CD14-positive monocyte (primary cell): ENCODE measurements at regions not wholly inside any gene's neighbourhood (a gene's known extent, or its start where the extent isn't known, plus 50 kb on each side); places are given as distances from the start of the nearest gene placed in this dataset.

ENCODE experiments used
- DNase-seq, 3 donors: peaks; one replicate each; pipeline ENCODE4 v3.0.0-alpha.2; 2011 to 2022
- H2AFZ ChIP-seq: 2 replicates; pipeline ENCODE4 v1.6.0; 2012; ENCODE audit warnings: mild to moderate bottlenecking, low read depth, low read length, inconsistent platforms; ENCODE audit not compliant: insufficient read depth, poor library complexity, severe bottlenecking
- H3K27ac ChIP-seq, 2 donors: 1 replicate in 1 of 2; 2 replicates in 1 of 2; pipeline ENCODE4 v1.5.1; 2012 to 2013; ENCODE audit warnings: low read length in 2 of 2, control low read depth in 1 of 2, inconsistent platforms in 1 of 2, low read depth in 1 of 2, mild to moderate bottlenecking in 1 of 2
- H3K27me3 ChIP-seq, 2 donors: one replicate each; pipeline versions ENCODE4 v1.6.0 to v1.6.1; 2011 to 2013; ENCODE audit warnings: low read length in 2 of 2; ENCODE audit not compliant: control insufficient read depth in 2 of 2, insufficient read depth in 2 of 2
- H3K36me3 ChIP-seq, 2 donors: replicated peaks in 1 of 2; 1 replicate in 1 of 2; 2 replicates in 1 of 2; pipeline versions ENCODE4 v1.5.1 to v1.6.1; 2012 to 2013; ENCODE audit warnings: low read length in 2 of 2, control low read depth in 1 of 2, inconsistent platforms in 1 of 2, mild to moderate bottlenecking in 1 of 2; ENCODE audit not compliant: insufficient read depth in 2 of 2, control insufficient read depth in 1 of 2
- H3K4me1 ChIP-seq, 2 donors: 1 replicate in 1 of 2; 2 replicates in 1 of 2; pipeline versions ENCODE4 v1.5.1 to v1.6.1; 2012 to 2013; ENCODE audit warnings: low read length in 2 of 2, control low read depth in 1 of 2, inconsistent platforms in 1 of 2, mild to moderate bottlenecking in 1 of 2, moderate library complexity in 1 of 2; ENCODE audit not compliant: insufficient read depth in 2 of 2, control insufficient read depth in 1 of 2
- H3K4me2 ChIP-seq: replicated peaks from 2 replicates; pipeline ENCODE3; 2012; ENCODE audit warnings: low read length, moderate library complexity, mild to moderate bottlenecking; ENCODE audit not compliant: poor library complexity, severe bottlenecking; ENCODE audit errors: extremely low read depth
- H3K4me3 ChIP-seq, 3 experiments: fragments of 200-600 bp in 1 of 3; sonication (generic) in 1 of 3; replicated peaks in 1 of 3; 1 replicate in 2 of 3; 2 replicates in 1 of 3; pipeline ENCODE4 v1.5.1; 2011 to 2013; ENCODE audit warnings: low read length in 3 of 3, mild to moderate bottlenecking in 3 of 3, control low read depth in 2 of 3, low read depth in 2 of 3, inconsistent platforms in 1 of 3, moderate library complexity in 1 of 3
- H3K79me2 ChIP-seq: 2 replicates; pipeline ENCODE4 v1.6.0; 2012; ENCODE audit warnings: mild to moderate bottlenecking, control low read depth, inconsistent platforms, low read length, moderate library complexity; ENCODE audit not compliant: insufficient read depth
- H3K9ac ChIP-seq: 2 replicates; pipeline ENCODE4 v1.6.0; 2017; ENCODE audit warnings: low read length, mild to moderate bottlenecking; ENCODE audit not compliant: insufficient read depth, poor library complexity, severe bottlenecking
- H3K9me3 ChIP-seq, 2 donors: replicated peaks in 1 of 2; 1 replicate in 1 of 2; 2 replicates in 1 of 2; pipeline versions ENCODE4 v1.5.1 to v1.6.1; 2012 to 2013; ENCODE audit warnings: low read length in 2 of 2, control low read depth in 1 of 2; ENCODE audit not compliant: control insufficient read depth in 1 of 2, insufficient read depth in 1 of 2
- H4K20me1 ChIP-seq: 2 replicates; pipeline ENCODE4 v1.6.0; 2012; ENCODE audit warnings: mild to moderate bottlenecking, low read length, control low read depth, moderate library complexity; ENCODE audit not compliant: insufficient read depth
- H3K27ac Mint-ChIP-seq, 7 donors: one replicate each; pipeline ENCODE4 v1.8.0; 2020; ENCODE audit warnings: mild to moderate bottlenecking in 7 of 7, mixed read lengths in 7 of 7, moderate library complexity in 6 of 7, inconsistent platforms in 2 of 7
- H3K27me3 Mint-ChIP-seq, 3 donors: one replicate each; pipeline ENCODE4 v1.8.0; 2021 to 2022; ENCODE audit warnings: low read depth in 3 of 3, mild to moderate bottlenecking in 3 of 3, mixed read lengths in 3 of 3, moderate library complexity in 3 of 3, inconsistent platforms in 1 of 3
- H3K36me3 Mint-ChIP-seq, 2 donors: one replicate each; pipeline ENCODE4 v1.8.0; 2020; ENCODE audit warnings: mixed read lengths in 2 of 2, inconsistent platforms in 1 of 2, mild to moderate bottlenecking in 1 of 2
- H3K4me1 Mint-ChIP-seq: one replicate; pipeline ENCODE4 v1.8.0; 2020; ENCODE audit warnings: mild to moderate bottlenecking, mixed read lengths
- H3K4me3 Mint-ChIP-seq, 2 donors: one replicate each; pipeline ENCODE4 v1.8.0; 2020; ENCODE audit warnings: mild to moderate bottlenecking in 2 of 2, mixed read lengths in 2 of 2, moderate library complexity in 1 of 2
- H3K9me3 Mint-ChIP-seq, 7 donors: one replicate each; pipeline ENCODE4 v1.8.0; 2020 to 2022; ENCODE audit warnings: mixed read lengths in 7 of 7, mild to moderate bottlenecking in 6 of 7, moderate library complexity in 6 of 7, inconsistent platforms in 2 of 7
- WGBS: methylation state at CpG from one replicate; pipeline ENCODE4 v1.1.5; 2013; ENCODE audit warnings: missing lambda C conversion rate; ENCODE audit not compliant: insufficient coverage; 5-methylcytosine and 5-hydroxymethylcytosine counted together
- intact Hi-C, 2 donors: fragments of 100-400 bp; cut with micrococcal nuclease; formaldehyde crosslinking; loops; one replicate each; pipeline versions ENCODE4 v1.15.0 to v1.15.1; 2023
- TF ChIP-seq, protein P1 (sequence below): fragments of 200-600 bp; IDR thresholded peaks from one replicate; pipeline ENCODE4 v1.8.0; 2022; ENCODE audit warnings: antibody characterized with exemption, mild to moderate bottlenecking

DNA sequence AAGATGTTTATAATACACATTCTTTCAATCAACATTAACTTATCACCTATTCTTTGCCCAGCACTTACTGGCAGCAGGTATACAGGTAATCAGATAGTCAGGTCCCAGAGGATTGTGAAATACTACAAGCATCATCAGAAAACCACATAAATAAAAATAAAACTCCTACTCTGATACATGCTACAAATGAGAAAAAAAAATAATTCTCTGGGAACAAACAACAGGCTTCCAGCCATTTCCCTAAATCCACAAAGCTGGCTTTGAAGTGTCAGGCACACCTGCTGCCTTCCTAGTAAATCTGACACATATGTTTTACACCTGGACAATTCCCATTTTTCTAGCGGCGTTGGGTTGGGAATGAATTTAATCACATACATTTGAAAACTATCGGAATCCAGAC is 384.5 kb upstream of the CDH4 start:
- peaks cover 1 to 4% (median 3%) of the 10 kb centered on the region in 3 donors for H3K27me3 Mint-ChIP-seq
- H3K9me3 Mint-ChIP-seq: peaks cover 0 to 2% (median 0%) of the 10 kb centered on the region in 7 donors
- no peak overlapping the region for H3K4me2 ChIP-seq
- H2AFZ ChIP-seq: no peak overlapping the region
- no CpG with 5 or more reads among the region's 3 CpGs for WGBS
- no peak overlapping the region for H3K27ac Mint-ChIP-seq
- no peaks in the 10 kb centered on the region for H3K4me1 ChIP-seq
- H3K9me3 ChIP-seq: no peaks in the 10 kb centered on the region
- no peak overlapping the region for H3K9ac ChIP-seq
- TF ChIP-seq, protein P1, sequence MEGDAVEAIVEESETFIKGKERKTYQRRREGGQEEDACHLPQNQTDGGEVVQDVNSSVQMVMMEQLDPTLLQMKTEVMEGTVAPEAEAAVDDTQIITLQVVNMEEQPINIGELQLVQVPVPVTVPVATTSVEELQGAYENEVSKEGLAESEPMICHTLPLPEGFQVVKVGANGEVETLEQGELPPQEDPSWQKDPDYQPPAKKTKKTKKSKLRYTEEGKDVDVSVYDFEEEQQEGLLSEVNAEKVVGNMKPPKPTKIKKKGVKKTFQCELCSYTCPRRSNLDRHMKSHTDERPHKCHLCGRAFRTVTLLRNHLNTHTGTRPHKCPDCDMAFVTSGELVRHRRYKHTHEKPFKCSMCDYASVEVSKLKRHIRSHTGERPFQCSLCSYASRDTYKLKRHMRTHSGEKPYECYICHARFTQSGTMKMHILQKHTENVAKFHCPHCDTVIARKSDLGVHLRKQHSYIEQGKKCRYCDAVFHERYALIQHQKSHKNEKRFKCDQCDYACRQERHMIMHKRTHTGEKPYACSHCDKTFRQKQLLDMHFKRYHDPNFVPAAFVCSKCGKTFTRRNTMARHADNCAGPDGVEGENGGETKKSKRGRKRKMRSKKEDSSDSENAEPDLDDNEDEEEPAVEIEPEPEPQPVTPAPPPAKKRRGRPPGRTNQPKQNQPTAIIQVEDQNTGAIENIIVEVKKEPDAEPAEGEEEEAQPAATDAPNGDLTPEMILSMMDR: no peak
- DNase-seq: no peak
- H4K20me1 ChIP-seq: no peaks in the 10 kb centered on the region
- no peaks in the 10 kb centered on the region for H3K27me3 ChIP-seq
- H3K36me3 ChIP-seq: no peaks in the 10 kb centered on the region
- intact Hi-C loops: no loop called here
- H3K79me2 ChIP-seq: no peaks in the 10 kb centered on the region
- no peak overlapping the region for H3K4me3 ChIP-seq
- H3K4me1 Mint-ChIP-seq: no peaks in the 10 kb centered on the region
- H3K4me3 Mint-ChIP-seq: no peak overlapping the region
- H3K36me3 Mint-ChIP-seq: no peaks in the 10 kb centered on the region
- H3K27ac ChIP-seq: no peak overlapping the region

DNA sequence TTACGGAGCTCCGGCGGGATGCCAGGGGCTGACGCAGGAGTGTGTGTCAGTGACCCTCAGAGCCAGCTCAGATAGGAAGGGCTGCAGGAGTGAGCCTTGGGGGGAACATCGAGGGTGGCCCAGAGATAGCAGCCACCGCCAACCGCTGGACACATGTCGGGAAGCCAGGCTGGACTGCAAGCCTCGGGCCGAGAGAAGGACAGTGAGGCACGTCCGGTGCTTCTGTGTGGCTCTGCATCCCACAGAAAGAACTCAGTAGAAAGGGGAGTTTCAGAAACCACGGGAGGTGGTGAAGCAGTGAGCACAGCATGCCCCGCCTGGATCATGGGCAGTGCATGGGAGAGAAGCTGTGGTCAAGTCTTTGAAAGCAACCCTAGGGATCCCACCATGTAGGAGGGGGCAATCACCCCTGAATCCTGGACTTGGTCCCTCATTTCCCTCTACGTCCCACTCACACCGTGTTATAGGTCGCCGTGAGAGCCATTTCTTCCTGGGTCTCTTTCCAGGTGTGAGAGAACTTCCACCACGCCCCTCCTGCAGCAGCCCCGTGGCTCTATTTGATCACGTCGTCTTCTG is 383.7 kb upstream of the CDH4 start:
- Mint-ChIP-seq H3K36me3 (no peaks in the 10 kb centered on the region), H3K4me3 (no peak overlapping the region), H3K9me3 (peaks cover 0 to 2% (median 0%) of the 10 kb centered on the region in 7 donors), H3K4me1 (no peaks in the 10 kb centered on the region), H3K27me3 (peaks cover 1 to 4% (median 3%) of the 10 kb centered on the region in 3 donors), H3K27ac (no peak overlapping the region)
- no peak for DNase-seq
- no peak overlapping the region for H2AFZ ChIP-seq
- no peaks in the 10 kb centered on the region for H3K27me3 ChIP-seq
- no peaks in the 10 kb centered on the region for H3K9me3 ChIP-seq
- no peaks in the 10 kb centered on the region for H4K20me1 ChIP-seq
- H3K36me3 ChIP-seq: no peaks in the 10 kb centered on the region
- H3K79me2 ChIP-seq: no peaks in the 10 kb centered on the region
- WGBS: 87% methylated on average over 19 of the region's 22 CpGs
- H3K4me1 ChIP-seq: no peaks in the 10 kb centered on the region
- TF ChIP-seq, protein P1: no peak
- intact Hi-C loops: no loop called here
- no peak overlapping the region for H3K27ac ChIP-seq
- no peak overlapping the region for H3K9ac ChIP-seq
- no peak overlapping the region for H3K4me3 ChIP-seq
- H3K4me2 ChIP-seq: no peak overlapping the region
